Mucosa of descending colon (tissue), 3 donors: ENCODE measurements at regions not wholly inside any gene's neighbourhood (a gene's known extent, or its start where the extent isn't known, plus 50 kb on each side); places are given as distances from the start of the nearest gene placed in this dataset.

ENCODE experiments used
- ATAC-seq: fragments of 200-7000 bp; cut with Tn5 transposase; one replicate; pipeline ENCODE4 v1.9.1; 2020; ENCODE audit warnings: mild to moderate bottlenecking, moderate library complexity
- DNase-seq, 3 donors: peaks; one replicate each; pipeline ENCODE4 v3.0.0-alpha.2; 2020
- H3K36me3 ChIP-seq: fragments of 200-600 bp; one replicate; pipeline ENCODE4 v1.8.0; 2021; ENCODE audit warnings: low read depth, mild to moderate bottlenecking
- H3K4me1 ChIP-seq: fragments of 200-600 bp; one replicate; pipeline ENCODE4 v1.8.0; 2021; ENCODE audit warnings: low read depth, mild to moderate bottlenecking
- H3K4me3 ChIP-seq: fragments of 200-600 bp; one replicate; pipeline ENCODE4 v1.8.0; 2021; ENCODE audit warnings: mild to moderate bottlenecking
- H3K9me3 ChIP-seq: fragments of 200-600 bp; one replicate; pipeline ENCODE4 v1.8.0; 2021; ENCODE audit warnings: mild to moderate bottlenecking
- intact Hi-C, 2 donors: fragments of 100-400 bp; cut with DNase I in 1 of 2; cut with micrococcal nuclease in 1 of 2; formaldehyde crosslinking; loops; one replicate each; pipeline versions ENCODE4 v1.11.0 to v1.11.1; 2022; cut with DNase I, micrococcal nuclease
- TF ChIP-seq, protein P1 (sequence below): fragments of 200-600 bp; IDR thresholded peaks from one replicate; pipeline ENCODE4 v1.8.0; 2022; ENCODE audit warnings: antibody characterized with exemption, mild to moderate bottlenecking
- donor health status: DM: no; HTN: no; CAD: no; lungs with moderate emphysema.
- donor health status: DM: no; HTN: no; CAD: no.
- donor health status: DM: no; HTN: yes; CAD: no.

DNA sequence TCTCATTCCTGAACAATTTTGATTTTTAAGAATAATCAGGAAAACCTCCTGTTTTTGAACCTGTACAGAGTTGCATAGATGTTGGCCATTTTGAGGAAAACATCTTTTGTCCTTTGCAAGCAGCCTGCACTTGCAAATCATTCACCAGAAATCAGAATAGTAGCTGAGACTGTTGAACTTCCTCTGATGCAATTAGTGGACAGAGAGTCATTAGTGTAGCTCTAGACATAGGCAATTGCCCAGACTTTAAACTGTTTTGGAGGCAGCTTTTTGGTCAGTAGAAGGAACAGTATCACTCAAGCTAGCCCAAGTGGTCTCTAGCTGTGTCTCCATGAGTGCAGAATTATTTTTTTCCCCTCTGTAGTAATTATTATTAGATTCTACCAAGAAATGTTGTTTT, 326.1 kb downstream of the PIK3C3 start:
- DNase-seq (no peak), ATAC-seq (no peak)
- no peak overlapping the region for H3K4me3 ChIP-seq
- intact Hi-C loops = no loop called here
- no peaks in the 10 kb centered on the region for H3K4me1 ChIP-seq
- H3K9me3 ChIP-seq = no peaks in the 10 kb centered on the region
- TF ChIP-seq, protein P1, sequence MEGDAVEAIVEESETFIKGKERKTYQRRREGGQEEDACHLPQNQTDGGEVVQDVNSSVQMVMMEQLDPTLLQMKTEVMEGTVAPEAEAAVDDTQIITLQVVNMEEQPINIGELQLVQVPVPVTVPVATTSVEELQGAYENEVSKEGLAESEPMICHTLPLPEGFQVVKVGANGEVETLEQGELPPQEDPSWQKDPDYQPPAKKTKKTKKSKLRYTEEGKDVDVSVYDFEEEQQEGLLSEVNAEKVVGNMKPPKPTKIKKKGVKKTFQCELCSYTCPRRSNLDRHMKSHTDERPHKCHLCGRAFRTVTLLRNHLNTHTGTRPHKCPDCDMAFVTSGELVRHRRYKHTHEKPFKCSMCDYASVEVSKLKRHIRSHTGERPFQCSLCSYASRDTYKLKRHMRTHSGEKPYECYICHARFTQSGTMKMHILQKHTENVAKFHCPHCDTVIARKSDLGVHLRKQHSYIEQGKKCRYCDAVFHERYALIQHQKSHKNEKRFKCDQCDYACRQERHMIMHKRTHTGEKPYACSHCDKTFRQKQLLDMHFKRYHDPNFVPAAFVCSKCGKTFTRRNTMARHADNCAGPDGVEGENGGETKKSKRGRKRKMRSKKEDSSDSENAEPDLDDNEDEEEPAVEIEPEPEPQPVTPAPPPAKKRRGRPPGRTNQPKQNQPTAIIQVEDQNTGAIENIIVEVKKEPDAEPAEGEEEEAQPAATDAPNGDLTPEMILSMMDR = no peak
- H3K36me3 ChIP-seq = no peaks in the 10 kb centered on the region

DNA sequence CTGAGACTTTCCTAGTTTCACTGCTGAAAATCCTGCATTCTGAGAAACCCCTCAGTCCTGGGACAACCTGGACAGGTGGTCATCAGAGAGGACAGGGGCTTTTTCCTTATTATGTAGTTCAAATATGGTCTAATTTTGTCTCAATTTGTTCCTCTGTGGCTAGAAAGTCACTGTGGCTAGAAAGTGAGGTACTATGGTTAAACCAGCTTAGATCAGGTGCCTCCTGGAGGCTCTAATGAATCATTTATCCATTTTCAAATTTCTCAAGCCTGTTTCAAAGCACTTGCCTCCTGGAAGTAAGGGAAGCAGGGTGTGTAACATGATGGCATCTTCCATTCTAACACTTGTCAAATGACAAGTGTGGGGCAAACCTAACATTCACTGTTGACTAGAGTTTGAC, 326.8 kb downstream of the PIK3C3 start:
- TF ChIP-seq, protein P1 = no peak
- ATAC-seq = no peak

DNA sequence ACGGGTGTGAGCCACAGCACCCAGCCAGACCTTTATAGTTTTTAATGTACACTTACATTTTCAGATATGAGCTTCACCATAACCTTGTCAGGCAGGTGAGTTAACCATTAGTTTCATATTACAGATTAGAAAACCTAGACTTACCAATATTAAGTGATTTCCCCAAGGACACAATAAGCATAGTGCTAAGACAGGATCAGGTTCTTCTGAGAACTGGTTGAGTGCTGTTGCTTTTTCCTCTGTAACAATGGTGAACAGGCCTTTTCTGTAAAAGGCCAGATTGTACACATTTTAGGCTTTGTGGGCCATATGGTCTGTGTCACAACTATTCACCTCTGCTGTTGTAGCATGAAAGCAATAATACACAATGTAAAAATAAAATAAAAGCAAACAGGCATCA, 332.0 kb downstream of the PIK3C3 start:
- DNase-seq = no peak
- no peaks in the 10 kb centered on the region for H3K36me3 ChIP-seq
- no peak for ATAC-seq
- intact Hi-C loops = no loop called here
- no peaks in the 10 kb centered on the region for H3K9me3 ChIP-seq
- TF ChIP-seq, protein P1 = no peak
- H3K4me3 ChIP-seq = no peak overlapping the region
- H3K4me1 ChIP-seq = no peaks in the 10 kb centered on the region

More for the DNA sequence above, 326.8 kb downstream of the PIK3C3 start:
- intact Hi-C loops = no loop called here
- Histone ChIP-seq H3K36me3 (no peaks in the 10 kb centered on the region), H3K4me1 (no peaks in the 10 kb centered on the region), H3K4me3 (no peak overlapping the region), H3K9me3 (no peaks in the 10 kb centered on the region)
- no peak for DNase-seq

DNA sequence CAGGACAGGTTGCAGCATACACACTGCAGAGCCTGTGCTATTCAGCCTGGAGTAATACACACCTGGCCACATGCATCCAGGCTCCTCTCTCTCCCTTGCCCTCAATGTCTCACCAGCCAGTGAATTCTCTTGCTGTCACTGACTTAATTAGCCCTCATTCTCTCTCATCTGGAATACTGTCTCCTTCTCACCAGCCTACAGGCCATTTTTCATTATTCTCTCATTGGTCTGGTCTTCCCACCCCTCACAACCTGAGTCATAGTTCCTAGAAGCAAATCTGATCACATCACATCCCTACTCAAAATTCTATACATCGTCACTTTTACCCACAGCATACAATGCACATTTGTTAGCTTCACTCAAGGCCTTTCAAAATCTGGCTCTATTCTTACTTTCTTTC, 333.1 kb downstream of the PIK3C3 start:
- intact Hi-C loops = no loop called here
- Histone ChIP-seq H3K9me3 (no peaks in the 10 kb centered on the region), H3K4me1 (no peaks in the 10 kb centered on the region), H3K36me3 (no peaks in the 10 kb centered on the region), H3K4me3 (no peak overlapping the region)
- no peak for DNase-seq
- no peak for ATAC-seq
- TF ChIP-seq, protein P1 = no peak

DNA sequence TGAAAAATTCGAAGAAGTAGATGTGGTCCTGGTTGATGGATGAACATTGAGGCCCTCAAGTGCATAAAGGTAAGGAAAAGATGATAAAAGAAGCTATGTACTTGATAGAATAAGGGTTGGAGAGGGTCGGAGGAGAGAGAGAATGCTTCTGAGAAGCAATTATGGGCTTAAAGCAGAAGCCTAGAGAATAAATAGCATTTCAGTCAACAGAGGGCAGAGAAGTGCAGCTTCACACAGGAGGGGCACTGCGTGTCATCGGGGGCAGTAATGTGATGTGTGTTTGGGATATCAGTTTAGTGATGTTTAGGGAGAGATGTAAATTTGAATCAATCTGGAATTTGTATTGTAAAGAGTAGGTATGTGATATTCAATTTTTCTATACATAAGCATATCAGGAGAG, 334.5 kb downstream of the PIK3C3 start:
- H3K9me3 ChIP-seq = no peaks in the 10 kb centered on the region
- no peaks in the 10 kb centered on the region for H3K36me3 ChIP-seq
- TF ChIP-seq, protein P1 = no peak
- H3K4me3 ChIP-seq = no peak overlapping the region
- ATAC-seq (no peak), DNase-seq (no peak)
- intact Hi-C loops = no loop called here
- no peaks in the 10 kb centered on the region for H3K4me1 ChIP-seq
